Stomach (tissue), 8 donors: ENCODE measurements at regions not wholly inside any gene's neighbourhood (a gene's known extent, or its start where the extent isn't known, plus 50 kb on each side); places are given as distances from the start of the nearest gene placed in this dataset.

Experiments used
- DNase-seq, 2 donors: peaks; one replicate each; pipeline versions ENCODE4 v3.0.0 to v3.0.0-alpha.2; 2013 to 2019
- H3K27ac ChIP-seq, 5 donors: fragments of 200-600 bp in 4 of 5; sonication (generic) in 4 of 5; one replicate each; pipeline ENCODE4 v1.5.1; 2013 to 2019; ENCODE audit warnings: mild to moderate bottlenecking in 1 of 5, moderate library complexity in 1 of 5
- H3K27me3 ChIP-seq, 3 donors: fragments of 200-600 bp; sonication (generic); one replicate each; pipeline ENCODE4 v1.5.1; 2017 to 2019; ENCODE audit warnings: mixed run types in 1 of 3
- H3K36me3 ChIP-seq, 4 donors: fragments of 200-600 bp; sonication (generic); 1 replicate in 3 of 4; 2 replicates in 1 of 4; pipeline ENCODE4 v1.5.1; 2016 to 2019
- H3K4me1 ChIP-seq, 4 donors: fragments of 200-600 bp; sonication (generic); one replicate each; pipeline ENCODE4 v1.5.1; 2016 to 2019
- H3K4me3 ChIP-seq, 4 donors: fragments of 200-600 bp; sonication (generic) in 3 of 4; one replicate each; pipeline ENCODE4 v1.5.1; 2016 to 2019; ENCODE audit warnings: mild to moderate bottlenecking in 1 of 4
- H3K9me3 ChIP-seq, 4 donors: fragments of 200-600 bp; sonication (generic); one replicate each; pipeline ENCODE4 v1.5.1; 2016 to 2019
- EP300 ChIP-seq: sonication (generic); formaldehyde crosslinking; IDR thresholded peaks from one replicate; pipeline ENCODE4 v1.6.1; 2017; ENCODE audit warnings: antibody characterized with exemption
- POLR2A ChIP-seq, 4 donors: fragments of 450-650 bp; IDR thresholded peaks; one replicate each; pipeline ENCODE4 v1.6.1; 2016; ENCODE audit warnings: antibody characterized with exemption in 4 of 4, control low read depth in 2 of 4, mild to moderate bottlenecking in 1 of 4, moderate library complexity in 1 of 4
- POLR2AphosphoS5 ChIP-seq, 3 donors: sonication (generic); formaldehyde crosslinking; IDR thresholded peaks; one replicate each; pipeline ENCODE4 v1.6.1; 2016; ENCODE audit warnings: antibody characterized with exemption in 3 of 3
- WGBS, 5 donors: extraction: QIAGEN DNeasy Blood & Tissue Kit in 3 of 5; methylation state at CpG; one replicate each; pipeline versions ENCODE4 v1.1.5 to v1.1.7; 2013 to 2018; 5-methylcytosine and 5-hydroxymethylcytosine counted together
- intact Hi-C: fragments of 100-400 bp; cut with DNase I; formaldehyde crosslinking; loops from one replicate; pipeline ENCODE4 v1.15.1; 2023; ENCODE audit warnings: low total_unique reads
- TF ChIP-seq, protein P1 (sequence below), 7 experiments: fragments of 450-650 bp in 4 of 7; fragments of 200-600 bp in 3 of 7; sonication (generic) in 3 of 7; IDR thresholded peaks; one replicate each; pipeline ENCODE4 v1.5.1; 2016 to 2019; ENCODE audit warnings: antibody characterized with exemption in 7 of 7, control low read depth in 2 of 7, mild to moderate bottlenecking in 1 of 7
- donor health status: healthy with polysubstance abuse.
- donor health status: Bipolar disorder and iron deficiency.
- donor health status: healthy.

DNA sequence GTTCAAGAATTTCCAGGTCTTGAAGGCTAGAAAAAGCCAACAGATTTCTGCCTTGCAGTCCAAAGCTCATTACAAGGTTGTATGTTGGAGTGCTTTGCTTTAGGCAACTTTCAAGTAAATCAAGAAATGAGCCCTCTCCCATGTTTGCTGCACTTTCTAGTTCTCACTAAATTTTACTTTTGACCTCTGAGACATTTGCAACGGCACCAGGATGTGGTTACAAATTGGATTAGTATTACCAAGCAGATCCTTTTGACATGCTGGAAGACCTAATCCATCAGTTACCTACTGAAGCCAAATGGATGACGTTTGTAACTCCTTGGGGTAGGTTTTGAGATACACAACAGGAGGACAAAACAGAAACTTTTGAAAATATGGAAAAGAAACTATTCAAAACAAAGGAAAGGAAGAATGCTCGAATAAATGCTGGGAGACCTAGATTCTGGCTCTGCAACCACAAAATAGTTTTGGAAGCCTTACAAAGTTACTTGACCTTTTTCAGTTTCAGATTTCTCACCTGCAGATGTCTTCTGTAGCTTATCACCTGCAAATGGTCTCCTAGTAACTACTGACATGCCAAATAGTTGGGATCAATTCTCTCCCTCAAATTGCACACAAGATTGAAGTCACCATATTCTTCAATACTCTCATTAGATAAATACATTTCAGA lies 251.7 kb upstream of the ADGRL2 start:
- Histone ChIP-seq H3K27me3 (no peaks in the 10 kb centered on the region), H3K27ac (no peak overlapping the region), H3K36me3 (no peaks in the 10 kb centered on the region), H3K4me3 (no peak overlapping the region), H3K9me3 (no peaks in the 10 kb centered on the region), H3K4me1 (no peaks in the 10 kb centered on the region)
- WGBS, 5 donors, result 31 to 53% (median 41%) methylated on average over 3 of the region's 3 CpGs
- TF ChIP-seq, protein P1, sequence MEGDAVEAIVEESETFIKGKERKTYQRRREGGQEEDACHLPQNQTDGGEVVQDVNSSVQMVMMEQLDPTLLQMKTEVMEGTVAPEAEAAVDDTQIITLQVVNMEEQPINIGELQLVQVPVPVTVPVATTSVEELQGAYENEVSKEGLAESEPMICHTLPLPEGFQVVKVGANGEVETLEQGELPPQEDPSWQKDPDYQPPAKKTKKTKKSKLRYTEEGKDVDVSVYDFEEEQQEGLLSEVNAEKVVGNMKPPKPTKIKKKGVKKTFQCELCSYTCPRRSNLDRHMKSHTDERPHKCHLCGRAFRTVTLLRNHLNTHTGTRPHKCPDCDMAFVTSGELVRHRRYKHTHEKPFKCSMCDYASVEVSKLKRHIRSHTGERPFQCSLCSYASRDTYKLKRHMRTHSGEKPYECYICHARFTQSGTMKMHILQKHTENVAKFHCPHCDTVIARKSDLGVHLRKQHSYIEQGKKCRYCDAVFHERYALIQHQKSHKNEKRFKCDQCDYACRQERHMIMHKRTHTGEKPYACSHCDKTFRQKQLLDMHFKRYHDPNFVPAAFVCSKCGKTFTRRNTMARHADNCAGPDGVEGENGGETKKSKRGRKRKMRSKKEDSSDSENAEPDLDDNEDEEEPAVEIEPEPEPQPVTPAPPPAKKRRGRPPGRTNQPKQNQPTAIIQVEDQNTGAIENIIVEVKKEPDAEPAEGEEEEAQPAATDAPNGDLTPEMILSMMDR (IDR thresholded peaks at IDR 0.05), result no peak
- TF ChIP-seq POLR2AphosphoS5 (IDR thresholded peaks at IDR 0.05), result no peak
- no peak for TF ChIP-seq POLR2A (IDR thresholded peaks at IDR 0.05)
- TF ChIP-seq EP300, result no peak
- intact Hi-C loops, result no loop called here
- DNase-seq, result no peak

DNA sequence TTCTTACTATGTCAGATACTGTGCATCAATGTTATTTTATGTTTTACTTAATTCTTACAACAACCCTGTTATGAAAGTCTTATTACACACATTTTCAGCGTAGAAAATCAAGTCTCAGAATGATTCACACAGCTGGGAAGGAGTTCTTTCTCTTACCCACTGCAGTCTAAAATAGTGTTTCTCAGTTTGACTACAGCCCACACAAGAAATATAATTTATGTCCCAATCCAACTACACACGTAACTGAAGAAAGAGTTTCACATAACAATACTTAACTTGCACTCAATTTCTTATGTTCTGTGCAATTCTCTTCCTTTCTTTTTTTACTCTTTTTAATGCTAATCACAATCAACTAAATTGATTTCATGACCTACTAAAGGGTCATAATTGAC lies 252.8 kb upstream of the ADGRL2 start:
- intact Hi-C loops, result no loop called here

DNA sequence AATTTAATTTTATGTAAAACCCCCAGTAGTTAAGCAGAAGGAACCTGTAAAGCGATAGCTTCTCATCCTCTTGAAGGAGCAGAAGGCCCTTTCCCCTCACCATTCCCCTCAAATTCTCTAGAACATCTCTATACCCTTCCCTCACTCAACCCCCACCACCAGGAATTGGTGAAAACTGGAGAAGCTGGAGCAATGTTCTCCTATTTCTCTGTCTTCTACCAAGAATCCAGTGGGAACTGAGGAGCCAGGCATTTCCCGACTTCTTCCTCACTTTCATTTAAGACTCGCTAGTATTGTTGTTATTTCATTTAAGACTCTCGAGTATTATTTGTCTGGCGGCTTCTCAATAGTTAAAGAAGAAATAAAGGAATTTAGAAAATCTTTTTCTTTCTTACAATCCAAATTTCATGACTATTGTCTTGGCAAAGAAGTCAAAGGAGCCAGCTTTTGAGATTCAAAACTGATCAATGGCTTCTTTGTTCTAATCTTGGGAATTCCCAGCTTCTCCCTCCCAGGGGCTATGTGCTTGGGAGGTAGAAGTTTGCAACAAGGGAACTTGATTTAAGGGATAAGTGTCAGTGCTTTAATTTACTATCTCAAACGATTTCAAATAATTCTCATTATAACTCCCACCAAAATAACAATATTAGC lies 253.3 kb upstream of the ADGRL2 start:
- no peaks in the 10 kb centered on the region for H3K27me3 ChIP-seq
- no peak overlapping the region for H3K27ac ChIP-seq
- no peaks in the 10 kb centered on the region for H3K36me3 ChIP-seq
- no peaks in the 10 kb centered on the region for H3K9me3 ChIP-seq
- TF ChIP-seq POLR2A (IDR thresholded peaks at IDR 0.05), result no peak
- no peak for TF ChIP-seq EP300
- TF ChIP-seq, protein P1 (IDR thresholded peaks at IDR 0.05), result no peak
- TF ChIP-seq POLR2AphosphoS5 (IDR thresholded peaks at IDR 0.05), result no peak
- DNase-seq, result no peak
- no peak overlapping the region for H3K4me3 ChIP-seq
- intact Hi-C loops, result no loop called here
- 76 to 85% (median 81%) methylated on average over 6 of the region's 6 CpGs for WGBS, 5 donors
- H3K4me1 ChIP-seq, result no peaks in the 10 kb centered on the region

More for the DNA sequence above, 252.8 kb upstream of the ADGRL2 start:
- Histone ChIP-seq H3K4me3 (no peak overlapping the region), H3K4me1 (no peaks in the 10 kb centered on the region), H3K9me3 (no peaks in the 10 kb centered on the region), H3K27ac (no peak overlapping the region), H3K36me3 (no peaks in the 10 kb centered on the region), H3K27me3 (no peaks in the 10 kb centered on the region)
- WGBS, 5 donors, result 70 to 86% (median 82%) methylated on average over 2 of the region's 2 CpGs
- DNase-seq, result no peak
- TF ChIP-seq EP300 (no peak), POLR2AphosphoS5 (IDR thresholded peaks at IDR 0.05) (no peak), POLR2A (IDR thresholded peaks at IDR 0.05) (no peak)
- TF ChIP-seq, protein P1 (IDR thresholded peaks at IDR 0.05), result no peak

DNA sequence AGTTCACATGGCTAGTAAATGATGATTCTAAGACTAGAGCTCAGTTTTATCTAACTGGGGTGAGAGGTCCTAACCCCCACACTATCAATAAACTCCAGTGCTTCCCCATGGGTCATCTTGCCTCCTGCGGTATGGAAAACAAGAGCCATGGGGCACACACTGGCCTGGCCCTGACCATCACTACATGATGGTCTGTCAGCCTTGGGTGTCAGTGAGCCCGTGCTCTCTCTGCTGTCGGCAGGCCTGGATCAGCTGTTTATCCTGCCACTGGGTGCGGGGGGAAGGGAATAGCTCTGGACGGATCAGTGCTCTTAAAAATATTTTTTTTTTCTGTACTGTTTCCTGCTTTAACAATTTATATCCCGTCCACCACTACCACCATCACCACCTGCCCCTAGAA lies 255.0 kb upstream of the ADGRL2 start:
- H3K36me3 ChIP-seq, result no peaks in the 10 kb centered on the region
- intact Hi-C loops, result no loop called here
- H3K27ac ChIP-seq, result no peak overlapping the region
- H3K9me3 ChIP-seq, result no peaks in the 10 kb centered on the region
- H3K4me3 ChIP-seq, result no peak overlapping the region
- TF ChIP-seq EP300 (no peak), POLR2AphosphoS5 (IDR thresholded peaks at IDR 0.05) (no peak), POLR2A (IDR thresholded peaks at IDR 0.05) (no peak)
- TF ChIP-seq, protein P1 (IDR thresholded peaks at IDR 0.05), result no peak
- peaks cover 0 to 5% (median 0%) of the 10 kb centered on the region in 4 donors for H3K4me1 ChIP-seq
- WGBS, 5 donors, result 65 to 89% (median 82%) methylated on average over 6 of the region's 6 CpGs
- H3K27me3 ChIP-seq, result no peaks in the 10 kb centered on the region
- DNase-seq, result no peak
